LNCAP (cell line): ENCODE measurements at regions not wholly inside any gene's neighbourhood (a gene's known extent, or its start where the extent isn't known, plus 50 kb on each side); places are given as distances from the start of the nearest gene placed in this dataset.

Experiments used
- TF ChIP-seq, protein P1 (sequence below): fragments of 450-650 bp; IDR thresholded peaks from 2 replicates; pipeline ENCODE4 v1.5.1; 2017; ENCODE audit warnings: mild to moderate bottlenecking

DNA sequence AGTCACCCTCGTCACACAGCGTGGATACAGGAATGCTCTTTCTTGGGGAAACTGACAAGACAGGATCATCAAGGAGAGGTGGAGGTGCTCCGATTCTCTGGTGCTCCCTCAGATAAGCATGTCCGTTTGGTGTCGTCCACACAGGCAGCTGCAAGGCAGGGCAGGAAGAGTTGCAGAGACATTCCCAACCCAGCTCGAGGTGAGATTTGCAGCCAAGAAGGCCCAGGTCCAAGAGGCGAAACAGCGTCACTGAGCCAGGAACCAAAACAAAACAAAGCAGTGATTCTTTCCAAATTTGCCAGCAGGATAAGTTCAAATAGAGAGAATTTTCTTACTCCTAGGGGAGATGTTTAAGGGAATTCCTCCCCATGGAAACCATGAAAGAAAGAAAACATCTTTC lies 386.5 kb upstream of the PFKP start:
- TF ChIP-seq, protein P1, sequence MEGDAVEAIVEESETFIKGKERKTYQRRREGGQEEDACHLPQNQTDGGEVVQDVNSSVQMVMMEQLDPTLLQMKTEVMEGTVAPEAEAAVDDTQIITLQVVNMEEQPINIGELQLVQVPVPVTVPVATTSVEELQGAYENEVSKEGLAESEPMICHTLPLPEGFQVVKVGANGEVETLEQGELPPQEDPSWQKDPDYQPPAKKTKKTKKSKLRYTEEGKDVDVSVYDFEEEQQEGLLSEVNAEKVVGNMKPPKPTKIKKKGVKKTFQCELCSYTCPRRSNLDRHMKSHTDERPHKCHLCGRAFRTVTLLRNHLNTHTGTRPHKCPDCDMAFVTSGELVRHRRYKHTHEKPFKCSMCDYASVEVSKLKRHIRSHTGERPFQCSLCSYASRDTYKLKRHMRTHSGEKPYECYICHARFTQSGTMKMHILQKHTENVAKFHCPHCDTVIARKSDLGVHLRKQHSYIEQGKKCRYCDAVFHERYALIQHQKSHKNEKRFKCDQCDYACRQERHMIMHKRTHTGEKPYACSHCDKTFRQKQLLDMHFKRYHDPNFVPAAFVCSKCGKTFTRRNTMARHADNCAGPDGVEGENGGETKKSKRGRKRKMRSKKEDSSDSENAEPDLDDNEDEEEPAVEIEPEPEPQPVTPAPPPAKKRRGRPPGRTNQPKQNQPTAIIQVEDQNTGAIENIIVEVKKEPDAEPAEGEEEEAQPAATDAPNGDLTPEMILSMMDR, result no peak

DNA sequence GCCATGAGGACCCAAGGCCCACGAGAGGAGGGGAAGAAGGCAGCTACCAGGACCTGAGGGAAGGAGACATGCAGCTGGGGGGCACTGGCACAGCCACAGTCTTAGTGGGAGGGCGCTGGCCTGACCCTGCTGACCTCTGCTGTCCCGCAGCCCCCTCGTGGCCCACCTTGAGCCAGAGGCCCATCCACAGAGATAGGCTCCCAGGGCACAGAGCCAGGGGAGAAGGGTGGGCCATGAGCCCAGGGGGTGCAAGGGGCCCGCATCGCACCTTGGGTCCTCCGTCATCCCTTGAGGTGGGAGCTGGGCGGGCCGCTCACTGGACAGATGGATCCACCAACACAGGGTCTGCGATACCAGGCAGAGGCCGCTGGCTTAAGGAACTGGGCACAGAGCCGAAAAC lies 387.7 kb upstream of the PFKP start:
- TF ChIP-seq, protein P1, result no peak

DNA sequence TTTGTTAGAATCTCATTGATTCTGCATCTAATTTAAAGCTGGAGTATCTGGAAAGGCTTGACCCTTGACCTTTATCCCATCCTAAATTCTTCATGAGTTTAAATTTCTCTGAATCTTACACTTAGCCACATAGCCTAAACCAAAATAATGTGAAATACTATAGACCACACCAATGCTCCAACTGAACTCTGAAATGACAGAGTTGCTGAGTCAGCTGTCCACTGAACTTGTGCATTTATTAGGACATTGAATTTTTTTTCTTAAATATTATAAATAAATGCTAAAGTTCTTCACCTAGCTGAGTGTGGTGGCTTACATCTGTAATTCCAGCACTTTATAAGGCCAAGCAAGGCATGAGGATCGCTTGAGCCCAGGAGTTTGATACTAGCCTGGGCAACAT lies 390.9 kb upstream of the PFKP start:
- TF ChIP-seq, protein P1, result no peak

DNA sequence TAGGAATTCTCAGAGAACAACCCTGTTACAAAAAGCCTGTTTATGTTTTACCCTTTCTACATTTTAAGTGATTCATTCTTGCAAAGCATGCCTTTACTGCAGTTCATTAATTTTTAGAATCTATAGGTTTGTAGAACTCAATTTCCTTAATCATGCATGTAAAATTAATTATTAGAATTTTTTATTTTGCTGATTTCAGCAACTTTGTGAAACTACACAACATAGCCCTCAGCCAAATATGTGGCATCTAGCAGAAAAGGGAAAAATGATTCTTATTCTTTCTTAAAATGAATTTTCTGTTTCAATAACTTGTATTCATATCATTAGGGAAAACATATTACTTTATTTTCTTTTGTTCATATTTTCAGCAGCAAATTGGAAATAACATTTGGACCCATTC lies 392.9 kb upstream of the PFKP start:
- TF ChIP-seq, protein P1, result no peak

DNA sequence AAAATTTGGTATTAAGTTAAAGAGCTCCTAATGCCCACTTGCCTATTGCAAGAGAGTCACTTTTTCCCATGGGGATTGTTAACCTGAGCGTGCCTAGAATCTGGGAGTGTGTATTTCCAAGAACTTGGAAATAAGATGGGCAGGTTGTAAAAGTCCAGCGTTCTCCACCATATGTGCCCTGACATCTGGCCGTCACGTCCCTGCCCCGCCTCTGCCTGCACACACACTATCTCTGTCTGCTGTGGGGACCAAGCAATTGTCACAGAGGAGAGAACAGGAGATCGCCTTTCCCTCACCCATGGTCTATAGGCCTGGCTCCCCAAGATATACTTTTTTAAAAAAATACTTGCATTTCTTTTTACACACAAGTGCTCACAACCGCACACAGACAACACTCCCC lies 396.5 kb upstream of the PFKP start:
- TF ChIP-seq, protein P1, result no peak

DNA sequence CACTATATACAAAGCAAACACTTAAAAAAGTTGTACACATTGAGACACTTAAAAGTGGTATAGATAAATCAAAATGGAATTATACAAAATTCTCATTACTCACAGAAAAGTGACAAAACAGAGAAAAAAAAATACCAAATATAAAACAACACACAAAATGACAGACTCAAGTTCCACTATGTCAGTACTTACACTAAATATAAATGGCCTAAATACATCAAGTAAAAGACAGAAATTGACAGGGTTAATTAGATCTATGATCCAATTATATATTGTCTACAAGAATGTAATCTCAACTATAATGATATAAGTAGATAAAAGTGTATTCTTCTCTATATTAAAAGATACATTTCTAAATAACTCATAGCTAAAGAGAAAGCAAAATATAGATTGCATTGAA lies 401.6 kb upstream of the PFKP start:
- TF ChIP-seq, protein P1, result no peak

DNA sequence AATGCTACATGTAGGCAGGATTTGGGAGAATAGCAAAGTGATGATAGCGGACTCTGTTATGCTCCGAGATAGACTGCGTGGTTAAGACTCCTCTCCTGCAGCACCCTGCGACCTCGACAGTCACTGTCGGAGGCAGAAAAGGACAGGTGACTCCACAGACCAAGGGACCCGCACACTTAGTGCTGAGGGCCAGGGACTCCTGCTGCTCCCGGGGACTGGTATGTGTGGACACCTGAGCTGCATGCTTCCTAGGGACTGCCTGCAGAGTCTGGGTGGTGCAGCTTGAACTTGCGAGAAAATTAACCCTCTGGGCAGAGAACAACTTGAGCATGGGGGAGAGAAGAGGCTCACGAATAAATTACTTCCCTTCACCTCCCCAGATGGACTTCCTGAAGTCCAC lies 407.1 kb upstream of the PFKP start:
- TF ChIP-seq, protein P1, result no peak

DNA sequence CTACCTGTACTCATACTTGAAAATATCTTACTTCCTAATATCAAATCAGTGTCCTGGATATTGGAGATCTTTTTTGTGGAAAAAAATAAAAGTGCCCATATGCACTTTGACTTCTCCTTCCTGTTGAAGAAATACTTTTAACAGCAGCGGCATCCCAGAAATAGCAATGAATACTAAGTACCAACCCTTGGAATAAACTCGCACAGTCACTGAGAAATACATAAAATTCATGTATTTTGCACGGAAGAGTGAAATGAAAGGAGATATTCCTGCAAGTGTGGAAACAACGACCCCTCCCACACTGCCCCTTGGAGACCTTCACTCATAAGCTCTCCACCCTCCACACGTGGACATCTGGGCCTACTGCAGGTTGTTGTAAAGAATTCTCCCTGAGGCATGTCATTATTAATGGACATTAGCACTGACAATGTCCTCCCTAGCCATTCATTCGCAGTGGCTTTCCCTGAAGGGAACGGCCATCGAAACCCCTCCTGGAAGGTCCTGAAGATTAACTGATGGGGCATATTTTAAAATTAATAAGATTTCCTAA lies 407.6 kb upstream of the PFKP start:
- TF ChIP-seq, protein P1, result no peak
